Panc1 (cell line): ENCODE measurements at regions not wholly inside any gene's neighbourhood (a gene's known extent, or its start where the extent isn't known, plus 50 kb on each side); places are given as distances from the start of the nearest gene placed in this dataset.

Experiments
- POLR2AphosphoS5 ChIP-seq: IDR thresholded peaks from 2 replicates; pipeline ENCODE4 v1.6.1; 2012; ENCODE audit warnings: mild to moderate bottlenecking, low read depth, low read length, moderate library complexity
- SIN3A ChIP-seq: IDR thresholded peaks from 2 replicates; pipeline ENCODE4 v1.6.1; 2012; ENCODE audit warnings: low read depth, mild to moderate bottlenecking, low read length, moderate library complexity, borderline replicate concordance; ENCODE audit not compliant: insufficient read depth
- TCF7L2 ChIP-seq: IDR thresholded peaks from 2 replicates; pipeline ENCODE4 v1.6.1; 2011; ENCODE audit warnings: mild to moderate bottlenecking, low read depth, low read length, inconsistent platforms
- TF ChIP-seq, protein P1 (sequence below): fragments of 450-650 bp; IDR thresholded peaks from 2 replicates; pipeline ENCODE4 v1.5.1; 2017; ENCODE audit warnings: mild to moderate bottlenecking

GRCh38 chr6:163826629-163827028 is 412.1 kb downstream of the QKI start:
- TF ChIP-seq SIN3A (no peak), POLR2AphosphoS5 (no peak), TCF7L2 (no peak)
- TF ChIP-seq, protein P1, sequence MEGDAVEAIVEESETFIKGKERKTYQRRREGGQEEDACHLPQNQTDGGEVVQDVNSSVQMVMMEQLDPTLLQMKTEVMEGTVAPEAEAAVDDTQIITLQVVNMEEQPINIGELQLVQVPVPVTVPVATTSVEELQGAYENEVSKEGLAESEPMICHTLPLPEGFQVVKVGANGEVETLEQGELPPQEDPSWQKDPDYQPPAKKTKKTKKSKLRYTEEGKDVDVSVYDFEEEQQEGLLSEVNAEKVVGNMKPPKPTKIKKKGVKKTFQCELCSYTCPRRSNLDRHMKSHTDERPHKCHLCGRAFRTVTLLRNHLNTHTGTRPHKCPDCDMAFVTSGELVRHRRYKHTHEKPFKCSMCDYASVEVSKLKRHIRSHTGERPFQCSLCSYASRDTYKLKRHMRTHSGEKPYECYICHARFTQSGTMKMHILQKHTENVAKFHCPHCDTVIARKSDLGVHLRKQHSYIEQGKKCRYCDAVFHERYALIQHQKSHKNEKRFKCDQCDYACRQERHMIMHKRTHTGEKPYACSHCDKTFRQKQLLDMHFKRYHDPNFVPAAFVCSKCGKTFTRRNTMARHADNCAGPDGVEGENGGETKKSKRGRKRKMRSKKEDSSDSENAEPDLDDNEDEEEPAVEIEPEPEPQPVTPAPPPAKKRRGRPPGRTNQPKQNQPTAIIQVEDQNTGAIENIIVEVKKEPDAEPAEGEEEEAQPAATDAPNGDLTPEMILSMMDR: no peak
